Smooth muscle cell (in vitro differentiated cells): ENCODE measurements at regions not wholly inside any gene's neighbourhood (a gene's known extent, or its start where the extent isn't known, plus 50 kb on each side); places are given as distances from the start of the nearest gene placed in this dataset.
"Not testable (repeated sequence)": the region's sequence is repeated elsewhere in the genome, so short reads cannot be mapped to it uniquely, and the experiment has no call there.

ENCODE experiments used
- DNase-seq: peaks from one replicate; lab custom pipeline; 2025; ENCODE audit not compliant: unreplicated experiment; lab: John Stamatoyannopoulos, UW
- H2AFZ ChIP-seq: fragments of 200-600 bp; sonication (generic); 2 replicates; pipeline ENCODE4 v1.6.0; 2016; ENCODE audit warnings: antibody characterized with exemption, low read depth, mild to moderate bottlenecking
- H3F3A ChIP-seq: fragments of 200-600 bp; sonication (generic); 2 replicates; pipeline ENCODE4 v1.6.0; 2017; ENCODE audit warnings: antibody characterized with exemption, low read depth
- H3K27ac ChIP-seq: fragments of 200-600 bp; sonication (generic); 2 replicates; pipeline ENCODE4 v1.5.1; 2016; ENCODE audit warnings: low read depth, mild to moderate bottlenecking
- H3K27me3 ChIP-seq: fragments of 200-600 bp; sonication (generic); 2 replicates; pipeline ENCODE4 v1.6.1; 2016; ENCODE audit warnings: low read depth, mild to moderate bottlenecking
- H3K36me3 ChIP-seq: fragments of 200-600 bp; sonication (generic); 2 replicates; pipeline ENCODE4 v1.5.1; 2016; ENCODE audit warnings: low read depth
- H3K4me1 ChIP-seq: fragments of 200-600 bp; sonication (generic); 2 replicates; pipeline ENCODE4 v1.5.1; 2016; ENCODE audit warnings: low read depth
- H3K4me2 ChIP-seq: fragments of 200-600 bp; sonication (generic); 2 replicates; pipeline ENCODE4 v1.6.0; 2016; ENCODE audit warnings: mild to moderate bottlenecking
- H3K4me3 ChIP-seq: fragments of 200-600 bp; sonication (generic); 2 replicates; pipeline ENCODE4 v1.5.1; 2016; ENCODE audit warnings: mild to moderate bottlenecking
- H3K79me2 ChIP-seq: fragments of 200-600 bp; sonication (generic); 2 replicates; pipeline ENCODE4 v1.6.0; 2016; ENCODE audit warnings: low read depth, mild to moderate bottlenecking
- H3K9ac ChIP-seq: fragments of 200-600 bp; sonication (generic); 2 replicates; pipeline ENCODE4 v1.6.0; 2016; ENCODE audit warnings: low read depth
- H3K9me3 ChIP-seq: fragments of 200-600 bp; sonication (generic); replicated peaks from 2 replicates; pipeline ENCODE4 v1.5.1; 2016; ENCODE audit warnings: low read depth
- H4K20me1 ChIP-seq: fragments of 200-600 bp; sonication (generic); 2 replicates; pipeline ENCODE4 v1.6.0; 2016; ENCODE audit warnings: low read depth
- CTCF ChIP-seq: fragments of 200-600 bp; sonication (generic); IDR thresholded peaks from 2 replicates; pipeline ENCODE4 v1.5.1; 2017; ENCODE audit warnings: borderline replicate concordance, mild to moderate bottlenecking, antibody characterized with exemption; ENCODE audit not compliant: insufficient read depth, poor library complexity, severe bottlenecking
- WGBS: methylation state at CpG from one replicate; pipeline ENCODE4 v1.1.7; 2016; ENCODE audit warnings: low lambda C conversion rate; 5-methylcytosine and 5-hydroxymethylcytosine counted together

GRCh38 chr7:152520861-152521302 lies 85.1 kb upstream of the KMT2C start:
- WGBS = 93% methylated on average over 5 of the region's 5 CpGs
- no peak overlapping the region for H2AFZ ChIP-seq
- no peak overlapping the region for H3K27ac ChIP-seq
- no peaks in the 10 kb centered on the region for H3K27me3 ChIP-seq
- no peaks in the 10 kb centered on the region for H3K79me2 ChIP-seq
- H3K9me3 ChIP-seq = no peaks in the 10 kb centered on the region
- H3F3A ChIP-seq = no peaks in the 10 kb centered on the region
- no peak for DNase-seq
- no peak overlapping the region for H3K9ac ChIP-seq
- H3K4me2 ChIP-seq = no peak overlapping the region
- no peaks in the 10 kb centered on the region for H4K20me1 ChIP-seq
- no peak overlapping the region for H3K4me3 ChIP-seq
- no peak for TF ChIP-seq CTCF
- no peaks in the 10 kb centered on the region for H3K36me3 ChIP-seq
- H3K4me1 ChIP-seq = no peaks in the 10 kb centered on the region

DNA sequence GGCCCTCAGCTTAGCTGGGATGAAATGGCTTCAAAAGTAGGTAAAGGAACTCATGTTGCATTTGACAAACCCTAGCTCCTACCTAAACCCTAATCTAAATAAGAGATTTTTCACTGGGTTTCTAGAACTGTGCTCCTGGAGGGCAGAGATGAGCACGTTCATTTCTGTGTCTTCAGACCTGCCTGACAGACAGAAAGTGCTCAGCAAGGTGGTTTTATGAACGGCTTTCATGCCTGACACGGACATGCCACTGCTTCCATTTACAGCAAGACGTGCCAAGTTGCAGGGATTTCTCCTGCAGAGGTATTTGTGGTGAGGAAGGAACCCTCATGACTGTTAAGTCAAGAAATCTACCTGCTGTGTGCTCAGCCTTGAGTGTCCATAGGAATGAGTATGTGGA lies 83.5 kb upstream of the KMT2C start:
- Histone ChIP-seq H3K27me3 (no peaks in the 10 kb centered on the region), H3K4me3 (no peak overlapping the region), H3K4me2 (no peak overlapping the region), H4K20me1 (no peaks in the 10 kb centered on the region), H2AFZ (no peak overlapping the region), H3K27ac (no peak overlapping the region), H3K9ac (no peak overlapping the region), H3K79me2 (no peaks in the 10 kb centered on the region), H3F3A (no peaks in the 10 kb centered on the region), H3K9me3 (no peaks in the 10 kb centered on the region), H3K36me3 (no peaks in the 10 kb centered on the region), H3K4me1 (no peaks in the 10 kb centered on the region)
- TF ChIP-seq CTCF = no peak
- 68% methylated on average over 4 of the region's 4 CpGs for WGBS
- no peak for DNase-seq

DNA sequence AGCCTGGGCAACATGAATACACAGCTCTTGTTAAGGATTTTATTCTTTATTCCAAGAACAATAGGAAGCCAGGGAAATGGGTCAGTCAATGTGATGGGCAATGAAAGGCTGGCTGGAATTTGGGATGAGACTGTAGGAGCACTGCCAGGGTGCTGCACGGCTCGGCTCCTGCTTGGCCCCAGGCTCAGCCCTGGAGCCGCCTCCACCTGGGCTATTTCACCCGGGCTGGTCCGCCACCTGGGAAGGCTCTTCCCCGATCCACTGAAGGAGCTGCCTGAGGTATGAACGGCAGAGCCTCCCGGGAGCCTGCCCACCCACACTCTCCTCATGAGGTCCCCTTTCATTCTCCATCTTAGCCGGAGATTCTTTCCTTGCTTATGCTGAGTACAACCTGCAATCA lies 80.4 kb upstream of the KMT2C start:
- Histone ChIP-seq H3K27me3 (no peaks in the 10 kb centered on the region), H3K9ac (no peak overlapping the region), H4K20me1 (no peaks in the 10 kb centered on the region), H3K4me1 (no peaks in the 10 kb centered on the region), H3K79me2 (no peaks in the 10 kb centered on the region), H3K9me3 (no peaks in the 10 kb centered on the region), H3K4me2 (no peak overlapping the region), H3F3A (no peaks in the 10 kb centered on the region), H3K4me3 (no peak overlapping the region), H3K36me3 (no peaks in the 10 kb centered on the region), H2AFZ (no peak overlapping the region), H3K27ac (no peak overlapping the region)
- 97% methylated on average over 9 of the region's 9 CpGs for WGBS
- no peak for TF ChIP-seq CTCF
- no peak for DNase-seq

DNA sequence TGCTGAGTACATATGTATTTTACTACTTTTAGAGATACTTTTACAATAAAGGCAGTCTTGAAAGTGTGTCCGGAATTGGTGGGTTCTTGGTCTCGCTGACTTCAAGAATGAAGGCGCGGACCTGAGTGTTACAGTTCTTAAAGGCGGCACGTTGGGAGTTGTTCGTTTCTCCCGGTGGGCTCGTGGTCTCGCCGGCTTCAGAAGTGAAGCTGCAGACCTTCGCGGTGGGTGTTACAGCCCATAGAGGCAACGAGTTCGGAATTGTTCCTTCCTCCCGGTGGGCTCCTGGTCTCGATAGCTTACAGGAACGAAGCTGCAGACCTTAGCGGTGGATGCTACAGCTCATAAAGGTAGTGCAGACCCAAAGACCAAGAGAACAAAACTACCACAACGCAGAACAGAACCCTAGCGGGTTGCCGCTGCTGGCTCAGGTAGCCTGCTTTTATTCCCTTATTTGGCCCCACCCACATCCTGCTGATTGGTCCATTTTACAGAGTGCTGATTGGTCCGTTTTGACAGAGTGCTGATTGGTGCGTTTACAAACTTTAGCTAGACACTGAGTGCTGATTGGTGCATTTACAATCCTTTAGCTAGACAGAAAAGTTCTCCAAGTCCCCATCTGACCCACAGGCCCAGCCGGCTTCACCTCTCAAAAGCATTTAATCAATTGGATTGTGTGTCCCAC lies 79.6 kb upstream of the KMT2C start:
- not testable (repeated sequence) for H2AFZ ChIP-seq, H3K27me3 ChIP-seq, DNase-seq, H3K27ac ChIP-seq, H3K4me2 ChIP-seq, H3K79me2 ChIP-seq, H3K4me1 ChIP-seq, H3K36me3 ChIP-seq, H4K20me1 ChIP-seq, H3K9me3 ChIP-seq, H3K4me3 ChIP-seq, H3F3A ChIP-seq, H3K9ac ChIP-seq
- 94% methylated on average over 24 of the region's 25 CpGs for WGBS
